Hippocampal formation (tissue), 2 donors: ENCODE measurements at regions not wholly inside any gene's neighbourhood (a gene's known extent, or its start where the extent isn't known, plus 50 kb on each side); places are given as distances from the start of the nearest gene placed in this dataset.
"Not testable (repeated sequence)": the region's sequence is repeated elsewhere in the genome, so short reads cannot be mapped to it uniquely, and the experiment has no call there.

Source experiments
- DNase-seq, 2 donors: peaks; one replicate each; lab custom pipeline; 2025; lab: John Stamatoyannopoulos, UW

- DNase-seq, result no peak
Measured at GRCh38 chr5:60077292-60077691, 183.8 kb upstream of the PDE4D start.

- DNase-seq, result no peak
Measured at GRCh38 chr5:60076746-60077145, 183.2 kb upstream of the PDE4D start.

GRCh38 chr5:60066502-60066901 lies 173.0 kb upstream of the PDE4D start:
- DNase-seq, result no peak

- no peak for DNase-seq
Measured at GRCh38 chr5:60060389-60060788, 166.9 kb upstream of the PDE4D start.

GRCh38 chr5:60056191-60056590 lies 162.7 kb upstream of the PDE4D start:
- DNase-seq, result no peak

GRCh38 chr5:60055168-60055567 lies 161.6 kb upstream of the PDE4D start:
- DNase-seq, result no peak

GRCh38 chr5:60041996-60042664 lies 148.6 kb upstream of the PDE4D start:
- not testable (repeated sequence) for DNase-seq

GRCh38 chr5:60041508-60041907 lies 148.0 kb upstream of the PDE4D start:
- not testable (repeated sequence) for DNase-seq

GRCh38 chr5:60036192-60036938 lies 142.8 kb upstream of the PDE4D start:
- no peak for DNase-seq

- DNase-seq, result no peak
Measured at GRCh38 chr5:60026161-60026560, 132.6 kb upstream of the PDE4D start.

GRCh38 chr5:60024104-60024503 lies 130.6 kb upstream of the PDE4D start:
- DNase-seq, result no peak

GRCh38 chr5:60023255-60023654 lies 129.7 kb upstream of the PDE4D start:
- no peak for DNase-seq

GRCh38 chr5:60020457-60020856 lies 126.9 kb upstream of the PDE4D start:
- no peak for DNase-seq

- not testable (repeated sequence) for DNase-seq
Measured at GRCh38 chr5:60018960-60019359, 125.4 kb upstream of the PDE4D start.

- no peak for DNase-seq
Measured at GRCh38 chr5:60018091-60018490, 124.6 kb upstream of the PDE4D start.

- DNase-seq, result no peak
Measured at GRCh38 chr5:60014331-60014730, 120.8 kb upstream of the PDE4D start.

- no peak for DNase-seq
Measured at GRCh38 chr5:60010853-60011252, 117.3 kb upstream of the PDE4D start.

- no peak for DNase-seq
Measured at GRCh38 chr5:60010328-60010727, 116.8 kb upstream of the PDE4D start.

GRCh38 chr5:60007729-60008128 lies 114.2 kb upstream of the PDE4D start:
- no peak for DNase-seq

GRCh38 chr5:59999056-59999455 lies 105.5 kb upstream of the PDE4D start:
- no peak for DNase-seq

GRCh38 chr5:59992206-59992605 lies 98.7 kb upstream of the PDE4D start:
- DNase-seq, result no peak

GRCh38 chr5:59988396-59988795 lies 94.9 kb upstream of the PDE4D start:
- no peak for DNase-seq

GRCh38 chr5:59976342-59976741 lies 82.8 kb upstream of the PDE4D start:
- no peak for DNase-seq

- DNase-seq, result no peak
Measured at GRCh38 chr5:59972043-59972442, 78.5 kb upstream of the PDE4D start.
